ENCODE measurements at regions not wholly inside any gene's neighbourhood (a gene's known extent, or its start where the extent isn't known, plus 50 kb on each side); places are given as distances from the start of the nearest gene placed in this dataset.

DNA sequence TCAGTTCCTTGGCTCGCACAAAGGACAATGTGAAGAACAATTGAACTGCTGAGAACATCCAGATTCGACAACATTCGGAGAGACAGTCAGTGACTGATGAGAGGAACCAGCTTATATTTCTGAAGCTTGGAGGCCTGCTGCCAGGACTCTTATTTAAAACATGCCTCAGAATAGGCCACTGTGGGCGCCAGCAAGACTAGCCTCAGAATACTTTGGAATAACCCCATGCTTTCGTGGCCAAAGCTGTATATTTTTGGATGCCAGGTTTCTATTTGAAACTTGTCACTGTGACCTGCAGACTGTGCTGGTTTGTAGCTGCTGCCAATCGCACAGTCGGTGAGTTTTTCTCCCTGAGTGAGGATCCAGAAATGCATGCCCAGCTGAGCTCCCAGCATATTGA lies 129.9 kb upstream of the UBE3A start:
- TF ChIP-seq, protein P1, sequence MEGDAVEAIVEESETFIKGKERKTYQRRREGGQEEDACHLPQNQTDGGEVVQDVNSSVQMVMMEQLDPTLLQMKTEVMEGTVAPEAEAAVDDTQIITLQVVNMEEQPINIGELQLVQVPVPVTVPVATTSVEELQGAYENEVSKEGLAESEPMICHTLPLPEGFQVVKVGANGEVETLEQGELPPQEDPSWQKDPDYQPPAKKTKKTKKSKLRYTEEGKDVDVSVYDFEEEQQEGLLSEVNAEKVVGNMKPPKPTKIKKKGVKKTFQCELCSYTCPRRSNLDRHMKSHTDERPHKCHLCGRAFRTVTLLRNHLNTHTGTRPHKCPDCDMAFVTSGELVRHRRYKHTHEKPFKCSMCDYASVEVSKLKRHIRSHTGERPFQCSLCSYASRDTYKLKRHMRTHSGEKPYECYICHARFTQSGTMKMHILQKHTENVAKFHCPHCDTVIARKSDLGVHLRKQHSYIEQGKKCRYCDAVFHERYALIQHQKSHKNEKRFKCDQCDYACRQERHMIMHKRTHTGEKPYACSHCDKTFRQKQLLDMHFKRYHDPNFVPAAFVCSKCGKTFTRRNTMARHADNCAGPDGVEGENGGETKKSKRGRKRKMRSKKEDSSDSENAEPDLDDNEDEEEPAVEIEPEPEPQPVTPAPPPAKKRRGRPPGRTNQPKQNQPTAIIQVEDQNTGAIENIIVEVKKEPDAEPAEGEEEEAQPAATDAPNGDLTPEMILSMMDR (IDR thresholded peaks at IDR 0.05), result no peak
- TF ChIP-seq POLR2AphosphoS5 (IDR thresholded peaks at IDR 0.05), result no peak
- no peak for TF ChIP-seq POLR2A (IDR thresholded peaks at IDR 0.05)

All from breast epithelium (tissue), 3 donors.